ENCODE measurements at regions not wholly inside any gene's neighbourhood (a gene's known extent, or its start where the extent isn't known, plus 50 kb on each side); places are given as distances from the start of the nearest gene placed in this dataset.

GRCh38 chr20:21623074-21623780 is 82.2 kb upstream of the PAX1 start:
- no peak overlapping the region for H3K27ac Mint-ChIP-seq (ENCODE audit: unreplicated experiment)
- intact Hi-C loops (cut with micrococcal nuclease; ENCODE audit: unreplicated experiment), result no loop called here
- peaks cover 16% of the 10 kb centered on the region for H3K27me3 Mint-ChIP-seq (ENCODE audit: unreplicated experiment)

GRCh38 chr20:21622097-21622857 is 83.2 kb upstream of the PAX1 start:
- Mint-ChIP-seq H3K36me3 (ENCODE audit: insufficient read depth, unreplicated experiment) (no peaks in the 10 kb centered on the region), H3K4me1 (ENCODE audit: low read depth, unreplicated experiment) (no peaks in the 10 kb centered on the region), H3K27ac (ENCODE audit: unreplicated experiment) (no peak overlapping the region), H3K27me3 (ENCODE audit: unreplicated experiment) (peaks cover 16% of the 10 kb centered on the region), H3K9me3 (ENCODE audit: low read depth, unreplicated experiment) (no peaks in the 10 kb centered on the region), H3K4me3 (ENCODE audit: low read depth, unreplicated experiment) (no peak overlapping the region)
- DNase-seq, result peak; percentile 1
- CTCF ChIA-PET, result no interaction called here
- BruUV-seq (replicated peaks), result no TSS peak
- intact Hi-C loops (cut with micrococcal nuclease; ENCODE audit: unreplicated experiment), result no loop called here
- TF ChIP-seq CTCF (IDR thresholded peaks at IDR 0.05; ENCODE audit: unreplicated experiment), result no peak

More at GRCh38 chr20:21623074-21623780, 82.2 kb upstream of the PAX1 start:
- no peak for DNase-seq
- Mint-ChIP-seq H3K4me3 (ENCODE audit: low read depth, unreplicated experiment) (no peak overlapping the region), H3K9me3 (ENCODE audit: low read depth, unreplicated experiment) (no peaks in the 10 kb centered on the region), H3K4me1 (ENCODE audit: low read depth, unreplicated experiment) (no peaks in the 10 kb centered on the region), H3K36me3 (ENCODE audit: insufficient read depth, unreplicated experiment) (no peaks in the 10 kb centered on the region)
- CTCF ChIA-PET, result no interaction called here
- no TSS peak for BruUV-seq (replicated peaks)
- no peak for TF ChIP-seq CTCF (IDR thresholded peaks at IDR 0.05; ENCODE audit: unreplicated experiment)

GRCh38 chr20:21618759-21619416 is 86.6 kb upstream of the PAX1 start:
- no peak for TF ChIP-seq CTCF (IDR thresholded peaks at IDR 0.05; ENCODE audit: unreplicated experiment)
- Mint-ChIP-seq H3K27me3 (ENCODE audit: unreplicated experiment) (peaks cover 8% of the 10 kb centered on the region), H3K4me1 (ENCODE audit: low read depth, unreplicated experiment) (no peaks in the 10 kb centered on the region), H3K36me3 (ENCODE audit: insufficient read depth, unreplicated experiment) (no peaks in the 10 kb centered on the region), H3K4me3 (ENCODE audit: low read depth, unreplicated experiment) (no peak overlapping the region), H3K9me3 (ENCODE audit: low read depth, unreplicated experiment) (no peaks in the 10 kb centered on the region), H3K27ac (ENCODE audit: unreplicated experiment) (no peak overlapping the region)
- CTCF ChIA-PET, result no interaction called here
- intact Hi-C loops (cut with micrococcal nuclease; ENCODE audit: unreplicated experiment), result no loop called here
- DNase-seq, result no peak
- BruUV-seq (replicated peaks), result no TSS peak

- no peaks in the 10 kb centered on the region for H3K36me3 Mint-ChIP-seq (ENCODE audit: insufficient read depth, unreplicated experiment)
- no peak overlapping the region for H3K4me3 Mint-ChIP-seq (ENCODE audit: low read depth, unreplicated experiment)
- no TSS peak for BruUV-seq (replicated peaks)
- no peaks in the 10 kb centered on the region for H3K4me1 Mint-ChIP-seq (ENCODE audit: low read depth, unreplicated experiment)
- CTCF ChIA-PET, result interaction anchor here (1.4 kb wide), 1 partner anchor 86 kb away, joined by 3 read pairs; no protein-coding TSS in a partner anchor
- no peak for TF ChIP-seq CTCF (IDR thresholded peaks at IDR 0.05; ENCODE audit: unreplicated experiment)
- peaks cover 12% of the 10 kb centered on the region for H3K27me3 Mint-ChIP-seq (ENCODE audit: unreplicated experiment)
- DNase-seq, result peak; percentile 32
- no peak overlapping the region for H3K27ac Mint-ChIP-seq (ENCODE audit: unreplicated experiment)
- intact Hi-C loops (cut with micrococcal nuclease; ENCODE audit: unreplicated experiment), result no loop called here
- H3K9me3 Mint-ChIP-seq (ENCODE audit: low read depth, unreplicated experiment), result no peaks in the 10 kb centered on the region
Measured at GRCh38 chr20:21615617-21616080, 89.8 kb upstream of the PAX1 start.
